ENCODE measurements at regions not wholly inside any gene's neighbourhood (a gene's known extent, or its start where the extent isn't known, plus 50 kb on each side); places are given as distances from the start of the nearest gene placed in this dataset.
A peak's percentile ranks its signal among the peaks of the same experiment; 100 is the strongest.

GRCh38 chr3:40886660-40887425 lies 312.5 kb upstream of the CTNNB1 start:
- Histone ChIP-seq H3K9me3 (peaks cover 0 to 5% (median 0%) of the 10 kb centered on the region in 12 donors), H3K4me1 (peaks cover 0 to 17% (median 3%) of the 10 kb centered on the region in 12 donors), H3K36me3 (no peaks in the 10 kb centered on the region), H3K27me3 (no peaks in the 10 kb centered on the region), H3K27ac (no peak overlapping the region), H3K4me3 (no peak overlapping the region)
- peak in 2 of 4 donors; percentile 20 to 36 for ATAC-seq
- DNase-seq: no peak
- no peak for TF ChIP-seq POLR2A (IDR thresholded peaks at IDR 0.05)
- TF ChIP-seq CTCF (IDR thresholded peaks at IDR 0.05): no peak
- WGBS, 4 donors: 39 to 54% (median 51%) methylated on average over 7 to 8 of the region's 8 CpGs
- intact Hi-C loops (cut with DNase I): no loop called here

- no peak for DNase-seq
- Histone ChIP-seq H3K4me3 (no peak overlapping the region), H3K27me3 (no peaks in the 10 kb centered on the region), H3K4me1 (peaks cover 0 to 12% (median 3%) of the 10 kb centered on the region in 12 donors), H3K9me3 (no peaks in the 10 kb centered on the region), H3K27ac (no peak overlapping the region), H3K36me3 (no peaks in the 10 kb centered on the region)
- WGBS, 4 donors: 95 to 100% (median 99%) methylated on average over 3 of the region's 3 CpGs
- intact Hi-C loops (cut with DNase I): no loop called here
- TF ChIP-seq POLR2A (IDR thresholded peaks at IDR 0.05) (no peak), CTCF (IDR thresholded peaks at IDR 0.05) (no peak)
- no peak for ATAC-seq
These were observed 308.1 kb upstream of the CTNNB1 start for GRCh38 chr3:40891186-40891585.

GRCh38 chr3:40895109-40895508 lies 304.2 kb upstream of the CTNNB1 start:
- Histone ChIP-seq H3K36me3 (no peaks in the 10 kb centered on the region), H3K4me1 (no peaks in the 10 kb centered on the region), H3K9me3 (peaks cover 0 to 6% (median 0%) of the 10 kb centered on the region in 12 donors), H3K27ac (no peak overlapping the region), H3K27me3 (no peaks in the 10 kb centered on the region), H3K4me3 (no peak overlapping the region)
- 82 to 88% (median 85%) methylated on average over 4 of the region's 4 CpGs for WGBS, 4 donors
- intact Hi-C loops (cut with DNase I): no loop called here
- no peak for TF ChIP-seq POLR2A (IDR thresholded peaks at IDR 0.05)
- TF ChIP-seq CTCF (IDR thresholded peaks at IDR 0.05): no peak
- ATAC-seq (no peak), DNase-seq (no peak)

- Histone ChIP-seq H3K36me3 (no peaks in the 10 kb centered on the region), H3K27ac (no peak overlapping the region), H3K9me3 (peaks cover 0 to 6% (median 0%) of the 10 kb centered on the region in 12 donors), H3K4me3 (no peak overlapping the region), H3K4me1 (no peaks in the 10 kb centered on the region), H3K27me3 (no peaks in the 10 kb centered on the region)
- ATAC-seq: no peak
- no peak for DNase-seq
- intact Hi-C loops (cut with DNase I): no loop called here
- 74 to 88% (median 76%) methylated on average over 4 of the region's 4 CpGs for WGBS, 4 donors
- TF ChIP-seq CTCF (IDR thresholded peaks at IDR 0.05) (no peak), POLR2A (IDR thresholded peaks at IDR 0.05) (no peak)
These were observed 300.0 kb upstream of the CTNNB1 start for GRCh38 chr3:40899286-40899712.

Measured in heart left ventricle (tissue), 16 donors.